Skin of body (tissue), 1 donor: ENCODE measurements at regions not wholly inside any gene's neighbourhood (a gene's known extent, or its start where the extent isn't known, plus 50 kb on each side); places are given as distances from the start of the nearest gene placed in this dataset.
A peak's percentile ranks its signal among the peaks of the same experiment; 100 is the strongest.
"Not testable (repeated sequence)": the region's sequence is repeated elsewhere in the genome, so short reads cannot be mapped to it uniquely, and the experiment has no call there.

Experiments
- DNase-seq: peaks from one replicate; lab custom pipeline; 2025; lab: John Stamatoyannopoulos, UW

GRCh38 chr4:154033921-154034320 is 245.0 kb upstream of the SFRP2 start:
- DNase-seq, result no peak

- DNase-seq, result no peak
These were observed 244.0 kb upstream of the SFRP2 start for GRCh38 chr4:154032914-154033313.

DNA sequence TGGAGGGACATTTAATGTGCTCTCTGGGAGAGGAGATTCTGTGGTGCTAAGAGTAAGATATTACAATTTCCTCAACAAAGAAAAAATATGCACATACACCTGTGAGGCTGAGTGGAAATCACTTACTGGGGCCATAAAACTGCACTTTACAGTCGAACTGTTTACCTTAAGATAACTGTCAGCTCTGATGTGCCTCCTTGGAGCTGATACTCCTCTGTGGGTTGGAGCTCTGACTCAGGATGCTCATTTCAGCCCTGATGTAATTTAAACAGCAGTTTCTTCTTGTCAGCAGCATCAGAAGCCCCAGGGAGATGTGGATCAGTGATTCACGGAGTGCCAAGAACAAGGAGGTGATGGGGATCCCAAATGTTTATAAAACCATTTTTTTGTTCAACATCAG is 241.9 kb upstream of the SFRP2 start:
- no peak for DNase-seq

GRCh38 chr4:154030152-154030551 is 241.3 kb upstream of the SFRP2 start:
- DNase-seq, result no peak

GRCh38 chr4:154029171-154029570 is 240.3 kb upstream of the SFRP2 start:
- DNase-seq, result no peak

DNA sequence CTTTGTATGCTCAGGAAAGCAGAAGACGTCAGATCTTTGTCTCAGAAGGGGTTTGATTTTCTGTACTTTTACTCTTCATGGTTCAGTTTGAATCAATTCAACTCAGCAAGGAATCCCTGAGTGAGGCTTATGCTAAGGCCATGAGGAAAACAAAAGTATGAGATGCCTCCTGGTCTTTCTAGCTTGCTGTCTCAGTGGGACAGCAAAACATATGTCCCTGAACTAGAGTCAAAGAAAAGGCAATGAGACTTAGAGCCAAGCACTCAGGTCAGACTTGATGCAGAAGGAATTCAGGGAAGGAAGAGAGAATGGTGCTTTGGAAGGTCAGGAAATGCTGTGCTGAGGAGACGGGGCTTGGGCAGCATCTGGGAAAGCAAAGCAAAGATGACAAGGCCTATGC is 236.2 kb upstream of the SFRP2 start:
- no peak for DNase-seq

DNA sequence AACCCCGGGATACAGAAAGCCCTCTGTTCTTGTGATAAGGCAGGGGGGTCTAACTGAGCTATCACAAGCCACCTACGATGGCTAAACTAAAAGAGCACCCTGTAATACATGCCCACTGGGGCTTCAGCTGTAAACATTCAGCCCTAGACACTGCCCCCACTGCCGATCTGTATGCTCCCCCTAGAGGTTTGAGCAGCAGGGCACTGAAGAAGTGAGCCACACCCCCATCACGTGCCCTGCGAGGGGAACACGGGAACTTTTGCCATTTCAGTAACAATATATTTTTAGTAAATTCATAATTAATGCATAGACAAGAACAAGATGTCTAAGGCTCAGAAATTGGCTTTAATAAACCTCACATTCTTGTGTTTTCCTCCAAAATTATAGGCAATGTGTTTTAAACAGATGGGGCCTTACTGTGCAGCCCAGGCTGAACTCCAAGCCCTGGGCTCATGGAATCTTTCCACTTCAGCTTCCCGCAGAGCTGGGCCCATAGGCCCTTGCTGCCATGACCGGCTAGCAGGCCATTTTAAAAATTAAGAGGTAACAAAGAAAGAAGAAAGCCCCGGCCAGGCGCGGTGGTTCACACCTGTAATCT is 235.3 kb upstream of the SFRP2 start:
- DNase-seq, result no peak

DNA sequence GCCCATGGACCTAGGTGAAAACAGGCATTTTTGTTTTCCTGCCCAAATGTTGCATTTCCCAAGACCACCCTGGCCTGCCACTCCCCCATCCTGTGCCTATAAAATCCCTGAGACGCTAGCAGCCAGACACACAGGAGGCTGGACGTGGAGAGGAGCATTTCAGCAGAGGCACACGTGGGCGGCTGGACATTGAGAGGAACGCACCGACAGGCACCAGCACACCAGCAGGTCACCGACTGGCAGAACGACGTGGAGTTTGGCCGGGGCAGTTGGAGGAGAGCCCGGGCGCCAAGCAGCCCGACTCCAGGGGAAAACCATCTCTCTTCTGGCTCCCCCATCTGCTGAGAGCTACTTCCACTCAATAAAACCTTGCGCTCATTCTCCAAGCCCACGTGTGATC is 234.8 kb upstream of the SFRP2 start:
- DNase-seq, result not testable (repeated sequence)

- DNase-seq, result peak; percentile 19
These were observed 230.9 kb upstream of the SFRP2 start for GRCh38 chr4:154019811-154020210.

DNA sequence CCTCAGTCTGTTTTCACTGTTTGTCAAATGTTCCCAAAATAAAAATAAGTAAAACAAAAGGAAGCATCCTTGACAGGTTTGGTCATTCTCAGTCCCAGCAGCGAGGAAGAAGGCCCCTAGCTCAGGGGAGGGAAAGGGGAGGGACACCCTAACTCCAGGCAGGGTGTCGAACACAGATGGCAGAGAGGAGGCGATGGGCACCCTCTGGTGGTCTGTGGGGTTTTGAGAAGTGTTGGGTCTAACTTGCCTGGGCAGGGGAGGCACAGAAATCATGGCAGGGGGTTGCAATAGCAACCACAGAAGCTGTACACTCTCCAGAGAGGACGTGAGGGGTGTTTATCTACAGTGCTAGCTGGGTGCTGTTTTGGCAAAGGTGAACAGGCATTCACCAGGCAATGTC is 229.8 kb upstream of the SFRP2 start:
- no peak for DNase-seq

DNA sequence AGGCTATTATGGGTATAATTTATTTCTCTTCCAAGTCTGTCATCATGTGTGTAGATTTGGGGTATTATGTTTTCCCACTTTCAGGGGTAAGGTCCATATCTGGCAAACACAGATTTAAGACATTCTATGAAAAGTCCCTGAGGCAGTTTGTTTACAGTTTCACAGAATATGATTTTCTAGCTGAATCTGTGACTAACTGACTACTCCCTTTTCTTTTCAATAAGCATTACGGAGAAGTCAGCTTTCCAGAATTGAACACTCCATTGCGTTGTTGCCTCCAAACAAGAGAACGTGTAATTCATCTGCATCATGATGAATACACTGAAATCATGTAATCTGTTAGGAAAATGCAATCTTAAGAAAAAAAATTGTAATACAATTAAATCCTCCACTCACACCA is 226.7 kb upstream of the SFRP2 start:
- DNase-seq, result peak; percentile 55

DNA sequence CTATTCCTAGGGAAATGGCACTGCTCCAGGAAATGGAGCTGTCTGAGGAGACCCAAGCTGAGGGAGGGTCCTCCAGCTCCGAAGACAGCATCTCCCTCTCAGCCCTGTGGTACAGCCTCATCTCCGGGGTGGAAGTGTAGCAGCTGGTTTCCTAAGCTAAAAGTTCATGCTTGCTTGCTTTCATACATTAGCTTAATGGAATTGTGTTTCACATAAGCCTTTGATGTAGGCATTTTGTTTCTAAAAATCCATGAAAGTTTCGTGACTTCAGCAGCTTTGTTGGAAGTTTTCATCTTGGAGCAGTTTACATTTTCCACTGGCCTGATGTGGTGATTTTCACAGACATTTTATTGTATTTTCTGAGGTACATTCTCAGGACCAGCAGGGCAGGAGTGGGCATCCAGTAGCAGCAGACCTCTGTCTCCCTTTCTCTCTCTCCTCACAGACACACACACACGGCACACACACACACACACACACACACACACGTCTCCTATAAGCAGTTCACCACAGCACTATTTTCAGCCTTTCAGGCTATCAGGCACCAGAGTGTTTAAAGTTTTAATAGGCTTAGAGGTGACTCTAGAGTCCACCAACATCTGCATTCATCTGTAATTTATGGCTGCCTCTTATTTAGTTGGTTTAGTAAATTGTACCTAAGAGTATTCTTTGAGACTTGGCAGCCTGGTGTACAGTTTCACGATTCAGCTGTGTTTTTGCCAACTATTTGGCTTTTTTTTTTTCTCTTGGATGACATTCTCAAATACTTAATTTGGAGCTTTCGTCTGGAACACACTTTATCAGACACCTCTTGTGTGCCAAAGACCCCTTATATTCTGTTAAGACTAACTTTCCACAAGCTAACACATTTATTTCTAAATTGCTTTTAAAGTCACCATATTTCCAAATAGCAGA is 225.8 kb upstream of the SFRP2 start:
- peak; percentile 64 for DNase-seq

- no peak for DNase-seq
These were observed 224.7 kb upstream of the SFRP2 start for GRCh38 chr4:154013576-154013975.

- peak; percentile 72 for DNase-seq
These were observed 221.5 kb upstream of the SFRP2 start for GRCh38 chr4:154010371-154010770.

DNA sequence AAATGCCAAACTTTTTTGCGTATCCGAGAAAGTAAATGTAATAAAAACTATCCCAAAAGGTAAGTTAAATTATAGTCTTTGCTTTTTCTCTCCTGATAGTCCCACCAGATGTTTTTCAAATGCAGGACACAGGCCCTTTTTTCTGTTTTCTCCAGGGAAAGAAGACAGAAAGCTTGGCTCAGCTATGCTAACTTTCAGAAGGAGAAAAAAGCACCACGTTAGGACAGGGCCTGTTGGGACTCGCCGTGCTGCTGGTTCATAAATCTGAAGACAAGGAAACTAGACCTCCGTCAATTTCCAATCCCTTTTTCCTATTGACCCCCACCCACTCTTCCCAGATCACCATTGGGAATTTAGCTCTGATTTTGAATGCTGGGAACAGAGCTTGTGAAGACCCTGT is 220.9 kb upstream of the SFRP2 start:
- no peak for DNase-seq

DNA sequence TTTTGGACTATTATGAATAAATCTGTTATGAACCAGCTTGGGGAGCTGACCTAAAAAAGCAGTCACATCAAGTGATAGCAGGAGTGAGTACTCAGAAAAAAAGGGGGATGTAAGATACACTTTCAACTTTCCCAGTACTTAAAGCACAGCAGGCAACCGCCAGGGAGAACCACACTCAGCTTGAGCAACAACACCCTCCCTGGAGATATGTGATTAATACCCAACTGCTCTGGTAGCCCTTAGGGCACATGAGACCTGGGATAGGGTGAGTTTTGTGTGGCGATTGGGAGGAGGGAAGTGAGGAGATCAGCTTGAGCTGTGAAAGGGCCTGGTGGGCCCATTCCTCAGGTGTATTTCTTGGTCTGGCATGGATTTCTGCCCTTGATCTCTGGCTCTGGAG is 220.3 kb upstream of the SFRP2 start:
- DNase-seq, result no peak

DNA sequence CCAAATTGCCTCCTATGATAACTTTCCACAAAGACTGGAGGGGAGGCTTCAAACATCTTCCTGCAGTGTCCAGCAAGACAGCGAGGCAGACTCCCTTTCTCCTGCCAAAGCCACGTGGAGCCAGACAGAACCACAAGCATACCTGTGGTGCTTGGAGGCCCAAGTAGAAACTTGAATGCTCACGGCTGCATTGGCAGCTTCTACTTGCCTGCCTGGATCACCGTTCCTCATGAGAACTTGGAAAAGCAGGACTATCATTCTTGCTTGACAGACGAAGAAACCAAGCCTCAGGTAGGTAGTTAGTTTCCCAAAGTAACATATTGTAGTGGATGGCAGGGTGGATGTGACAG is 216.3 kb upstream of the SFRP2 start:
- DNase-seq, result no peak

DNA sequence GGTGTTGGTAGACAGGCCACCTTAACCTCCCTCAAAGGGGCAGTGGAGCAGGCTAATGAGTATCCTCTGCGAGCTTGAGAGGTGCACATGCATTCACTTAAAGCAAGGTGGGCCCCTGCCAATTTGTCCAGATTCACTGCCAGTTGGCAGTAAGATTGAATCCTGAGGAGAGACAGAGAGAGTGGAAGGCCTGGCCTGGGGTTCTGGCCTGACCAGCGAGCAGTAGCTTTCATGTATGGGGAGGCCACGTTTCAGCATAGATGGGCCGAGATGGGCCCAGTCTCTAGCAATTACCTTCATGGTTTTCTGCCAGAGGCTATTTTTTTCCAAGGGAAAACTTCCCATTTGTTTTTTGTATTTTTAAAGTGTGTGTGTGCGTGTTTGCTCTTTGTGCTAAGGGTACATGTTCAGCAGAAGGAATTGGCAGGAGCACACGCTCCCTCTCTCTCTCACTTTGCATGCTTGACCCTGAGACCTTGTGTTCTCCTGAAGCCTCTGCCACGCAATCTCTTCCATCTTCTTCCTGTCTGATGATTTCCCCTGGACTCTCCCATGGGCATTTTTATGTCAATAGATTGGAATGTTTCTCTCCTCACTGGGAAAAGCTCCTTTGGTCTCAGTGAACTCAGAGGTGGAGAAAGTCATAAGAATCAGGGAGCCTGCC is 215.8 kb upstream of the SFRP2 start:
- DNase-seq, result peak; percentile 40

DNA sequence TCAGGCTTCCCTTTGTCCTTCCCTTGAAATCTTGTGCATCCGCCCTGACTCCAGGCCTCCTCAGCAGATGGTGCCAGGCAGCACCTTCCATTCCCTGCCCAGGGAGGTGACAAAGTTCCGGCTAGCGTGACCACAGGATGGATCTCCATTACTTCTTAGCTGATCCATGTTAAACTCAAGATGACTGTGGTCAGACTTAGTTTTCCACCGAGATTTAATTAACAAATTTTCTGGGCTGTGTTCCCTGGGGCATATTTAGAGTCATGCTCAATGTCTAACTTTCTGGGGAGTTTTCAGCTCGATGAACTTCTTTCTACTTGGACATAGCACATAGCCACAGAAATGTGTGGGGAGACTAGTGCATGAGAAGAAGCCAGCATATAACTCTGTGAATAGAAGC is 215.1 kb upstream of the SFRP2 start:
- DNase-seq, result no peak

- DNase-seq, result no peak
These were observed 214.5 kb upstream of the SFRP2 start for GRCh38 chr4:154003378-154003777.

GRCh38 chr4:154001193-154001592 is 212.3 kb upstream of the SFRP2 start:
- no peak for DNase-seq

DNA sequence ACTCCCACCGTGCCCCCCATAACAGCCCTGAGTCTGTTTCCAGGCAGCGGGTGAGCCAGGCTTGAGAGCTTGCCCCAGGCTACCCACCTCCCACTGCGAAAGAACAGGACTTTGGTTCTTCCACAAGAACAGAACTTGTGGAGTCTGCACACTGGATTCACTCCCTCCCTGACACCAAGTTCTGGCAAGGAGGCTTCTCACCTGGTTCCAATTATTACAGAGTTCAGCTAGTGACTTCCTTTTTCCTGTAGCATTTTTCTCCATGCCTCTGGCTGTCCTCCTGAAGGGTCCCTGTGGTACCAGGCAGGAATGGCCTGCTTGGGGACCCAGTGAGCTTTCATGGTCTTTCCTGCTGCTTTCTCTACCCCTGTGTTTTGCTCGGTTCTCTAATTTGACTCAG is 208.6 kb upstream of the SFRP2 start:
- DNase-seq, result no peak

DNA sequence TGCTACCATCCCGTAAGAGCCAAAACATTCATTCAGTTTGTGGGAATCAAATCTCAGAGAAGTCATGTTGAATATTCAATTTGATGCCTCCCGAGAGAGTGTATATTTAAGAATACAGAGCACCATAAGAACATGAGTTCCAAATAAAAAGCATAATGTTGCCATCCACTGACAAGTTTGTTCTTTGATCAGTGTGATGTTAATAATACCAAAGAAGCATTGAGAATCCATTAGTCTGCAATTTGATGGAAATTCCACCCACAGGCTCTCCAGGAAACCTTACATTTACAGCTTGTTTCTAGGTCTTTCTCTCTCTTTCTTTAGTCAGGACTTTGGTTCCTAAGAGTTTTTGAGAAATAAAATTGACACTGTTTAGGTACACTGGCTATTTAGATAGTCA is 200.6 kb upstream of the SFRP2 start:
- no peak for DNase-seq
